Loucy (cell line): ENCODE measurements at regions not wholly inside any gene's neighbourhood (a gene's known extent, or its start where the extent isn't known, plus 50 kb on each side); places are given as distances from the start of the nearest gene placed in this dataset.

Source experiments
- EZH2phosphoT487 ChIP-seq: fragments of 200-600 bp; IDR thresholded peaks from 2 replicates; pipeline ENCODE4 v1.6.1; 2018; ENCODE audit warnings: antibody characterized with exemption, mild to moderate bottlenecking, moderate library complexity, borderline replicate concordance
- TF ChIP-seq, protein P1 (sequence below): fragments of 200-600 bp; sonication (generic); conservative IDR thresholded peaks from 2 replicates; pipeline ENCODE4 v1.5.1; 2014; ENCODE audit warnings: mild to moderate bottlenecking, antibody characterized with exemption, low read length

DNA sequence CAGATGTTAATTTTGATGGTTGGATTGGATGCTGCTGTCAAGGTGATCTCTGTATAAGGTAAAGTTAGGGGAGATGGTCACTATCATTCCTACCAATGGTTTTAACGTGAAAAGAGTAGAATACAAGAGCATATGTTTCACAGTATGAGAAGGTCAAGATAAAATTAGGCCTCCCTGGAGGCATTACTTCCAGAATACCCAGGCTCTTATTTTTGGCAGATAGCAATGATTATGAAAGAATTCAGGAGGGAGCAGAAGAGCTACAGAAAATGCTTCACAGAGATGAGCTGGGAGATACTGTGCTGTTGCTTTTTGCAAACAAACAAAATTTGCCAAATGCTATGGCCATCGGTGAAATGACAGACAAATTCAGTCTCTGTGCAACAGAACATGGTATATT lies 547.5 kb upstream of the SPRY2 start:
- TF ChIP-seq, protein P1, sequence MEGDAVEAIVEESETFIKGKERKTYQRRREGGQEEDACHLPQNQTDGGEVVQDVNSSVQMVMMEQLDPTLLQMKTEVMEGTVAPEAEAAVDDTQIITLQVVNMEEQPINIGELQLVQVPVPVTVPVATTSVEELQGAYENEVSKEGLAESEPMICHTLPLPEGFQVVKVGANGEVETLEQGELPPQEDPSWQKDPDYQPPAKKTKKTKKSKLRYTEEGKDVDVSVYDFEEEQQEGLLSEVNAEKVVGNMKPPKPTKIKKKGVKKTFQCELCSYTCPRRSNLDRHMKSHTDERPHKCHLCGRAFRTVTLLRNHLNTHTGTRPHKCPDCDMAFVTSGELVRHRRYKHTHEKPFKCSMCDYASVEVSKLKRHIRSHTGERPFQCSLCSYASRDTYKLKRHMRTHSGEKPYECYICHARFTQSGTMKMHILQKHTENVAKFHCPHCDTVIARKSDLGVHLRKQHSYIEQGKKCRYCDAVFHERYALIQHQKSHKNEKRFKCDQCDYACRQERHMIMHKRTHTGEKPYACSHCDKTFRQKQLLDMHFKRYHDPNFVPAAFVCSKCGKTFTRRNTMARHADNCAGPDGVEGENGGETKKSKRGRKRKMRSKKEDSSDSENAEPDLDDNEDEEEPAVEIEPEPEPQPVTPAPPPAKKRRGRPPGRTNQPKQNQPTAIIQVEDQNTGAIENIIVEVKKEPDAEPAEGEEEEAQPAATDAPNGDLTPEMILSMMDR = no peak
- TF ChIP-seq EZH2phosphoT487 = no peak
